ENCODE measurements at regions not wholly inside any gene's neighbourhood (a gene's known extent, or its start where the extent isn't known, plus 50 kb on each side); places are given as distances from the start of the nearest gene placed in this dataset.

DNA sequence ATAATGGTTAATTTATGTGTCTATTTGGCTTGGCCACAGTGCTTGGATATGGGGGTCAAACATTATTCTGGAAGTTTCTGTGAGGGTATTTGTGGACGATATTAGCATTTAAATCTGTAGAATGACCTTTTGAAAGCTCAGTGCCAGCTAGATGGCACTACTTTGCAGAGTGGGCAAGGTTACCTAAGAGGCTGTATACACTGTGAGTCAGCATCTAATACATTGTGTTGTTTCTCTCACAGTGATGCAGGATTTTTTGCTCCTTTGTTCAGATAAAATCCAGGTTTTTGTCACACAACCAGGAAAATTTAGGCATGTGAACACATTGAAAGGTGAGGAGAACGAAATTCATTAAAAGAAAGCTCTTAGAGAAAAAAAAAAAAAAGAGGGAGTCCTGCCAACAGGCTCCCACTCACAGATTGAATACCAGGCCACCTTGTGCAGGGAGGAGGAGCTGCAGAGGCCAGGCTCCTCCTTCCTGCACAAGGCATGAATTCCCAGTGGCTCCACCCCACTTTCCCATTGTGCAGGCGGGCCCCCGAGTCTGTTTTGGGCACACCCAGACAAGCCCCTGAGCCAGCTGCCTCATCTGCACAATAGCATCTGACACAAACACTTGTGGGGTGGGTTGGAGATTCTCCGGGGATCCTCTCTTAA, 551.0 kb upstream of the ATXN8OS start:
- TF ChIP-seq, protein P1, sequence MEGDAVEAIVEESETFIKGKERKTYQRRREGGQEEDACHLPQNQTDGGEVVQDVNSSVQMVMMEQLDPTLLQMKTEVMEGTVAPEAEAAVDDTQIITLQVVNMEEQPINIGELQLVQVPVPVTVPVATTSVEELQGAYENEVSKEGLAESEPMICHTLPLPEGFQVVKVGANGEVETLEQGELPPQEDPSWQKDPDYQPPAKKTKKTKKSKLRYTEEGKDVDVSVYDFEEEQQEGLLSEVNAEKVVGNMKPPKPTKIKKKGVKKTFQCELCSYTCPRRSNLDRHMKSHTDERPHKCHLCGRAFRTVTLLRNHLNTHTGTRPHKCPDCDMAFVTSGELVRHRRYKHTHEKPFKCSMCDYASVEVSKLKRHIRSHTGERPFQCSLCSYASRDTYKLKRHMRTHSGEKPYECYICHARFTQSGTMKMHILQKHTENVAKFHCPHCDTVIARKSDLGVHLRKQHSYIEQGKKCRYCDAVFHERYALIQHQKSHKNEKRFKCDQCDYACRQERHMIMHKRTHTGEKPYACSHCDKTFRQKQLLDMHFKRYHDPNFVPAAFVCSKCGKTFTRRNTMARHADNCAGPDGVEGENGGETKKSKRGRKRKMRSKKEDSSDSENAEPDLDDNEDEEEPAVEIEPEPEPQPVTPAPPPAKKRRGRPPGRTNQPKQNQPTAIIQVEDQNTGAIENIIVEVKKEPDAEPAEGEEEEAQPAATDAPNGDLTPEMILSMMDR (IDR thresholded peaks at IDR 0.05; ENCODE audit: low read depth, low read length, missing control alignments) = no peak
- DNase-seq (ENCODE audit: low read depth) = no peak
- H3K4me3 ChIP-seq (ENCODE audit: low read depth, low read length) = no peak overlapping the region

GRCh38 chr13:69553976-69554375, 553.6 kb upstream of the ATXN8OS start:
- DNase-seq (ENCODE audit: low read depth) = no peak

DNA sequence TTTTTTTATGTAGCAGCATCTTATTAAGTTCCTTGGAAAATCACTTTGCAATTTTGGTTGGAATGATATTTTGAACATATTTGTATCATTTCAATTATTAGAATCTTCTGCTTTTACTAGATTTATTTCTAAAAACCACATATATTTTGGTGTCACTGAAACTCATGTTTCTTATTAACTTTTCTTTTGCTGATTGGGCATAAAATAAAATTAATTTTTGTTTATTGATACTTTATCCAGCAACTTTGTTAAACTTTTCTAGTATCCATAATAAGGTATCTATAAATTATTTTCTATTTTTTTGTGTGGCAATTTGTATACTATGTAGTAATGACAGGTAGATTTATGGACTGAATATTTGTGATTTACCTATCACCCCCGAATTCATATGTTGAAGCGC, 556.4 kb upstream of the ATXN8OS start:
- DNase-seq (ENCODE audit: low read depth) = no peak
- TF ChIP-seq, protein P1 (IDR thresholded peaks at IDR 0.05; ENCODE audit: low read depth, low read length, missing control alignments) = no peak
- no peak overlapping the region for H3K4me3 ChIP-seq (ENCODE audit: low read depth, low read length)

More at GRCh38 chr13:69553976-69554375, 553.6 kb upstream of the ATXN8OS start:
- TF ChIP-seq, protein P1 (IDR thresholded peaks at IDR 0.05; ENCODE audit: low read depth, low read length, missing control alignments) = no peak
- no peak overlapping the region for H3K4me3 ChIP-seq (ENCODE audit: low read depth, low read length)

GRCh38 chr13:69547780-69548179, 559.8 kb upstream of the ATXN8OS start:
- no peak for DNase-seq (ENCODE audit: low read depth)
- TF ChIP-seq, protein P1 (IDR thresholded peaks at IDR 0.05; ENCODE audit: low read depth, low read length, missing control alignments) = no peak

GRCh38 chr13:69545551-69545950, 562.1 kb upstream of the ATXN8OS start:
- DNase-seq (ENCODE audit: low read depth) = no peak
- TF ChIP-seq, protein P1 (IDR thresholded peaks at IDR 0.05; ENCODE audit: low read depth, low read length, missing control alignments) = no peak
- H3K4me3 ChIP-seq (ENCODE audit: low read depth, low read length) = no peak overlapping the region

More at GRCh38 chr13:69547780-69548179, 559.8 kb upstream of the ATXN8OS start:
- H3K4me3 ChIP-seq (ENCODE audit: low read depth, low read length) = no peak overlapping the region

DNA sequence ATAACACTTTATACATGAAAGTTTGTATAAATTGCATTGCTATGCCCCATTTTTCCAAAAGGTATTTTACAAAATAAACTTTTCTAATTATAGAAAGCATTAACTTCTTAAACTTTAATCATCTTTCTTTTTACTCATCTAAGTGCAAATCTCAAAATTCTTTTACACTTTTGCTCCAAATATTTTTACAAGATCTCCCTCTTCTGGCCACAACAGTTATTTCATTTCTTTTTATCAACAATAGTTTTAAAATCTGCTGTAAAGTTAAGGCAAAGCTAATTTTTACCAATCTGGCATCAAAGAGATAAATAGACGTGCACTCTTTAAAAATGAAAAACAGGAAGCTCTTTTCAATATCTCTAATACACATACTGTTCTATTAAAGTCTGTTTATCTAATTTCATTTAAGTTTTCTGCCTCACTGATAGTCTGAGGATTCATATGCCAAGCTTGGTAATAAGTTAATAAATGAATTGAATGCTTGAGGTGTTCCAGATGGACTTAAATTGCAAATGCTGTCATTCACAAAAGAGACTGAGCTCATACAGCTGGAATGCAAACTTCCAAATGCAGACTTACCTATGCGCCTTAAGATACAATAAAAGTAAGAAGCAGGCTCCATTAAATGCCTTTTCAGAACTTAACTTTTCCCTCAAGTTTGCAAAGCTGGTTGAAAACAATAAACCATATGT, 583.0 kb upstream of the ATXN8OS start:
- no peak overlapping the region for H3K4me3 ChIP-seq (ENCODE audit: low read depth, low read length)
- TF ChIP-seq, protein P1 (IDR thresholded peaks at IDR 0.05; ENCODE audit: low read depth, low read length, missing control alignments) = no peak
- no peak for DNase-seq (ENCODE audit: low read depth)

Measured in GM12864 (cell line).